Pons (tissue), 1 donor: ENCODE measurements at regions not wholly inside any gene's neighbourhood (a gene's known extent, or its start where the extent isn't known, plus 50 kb on each side); places are given as distances from the start of the nearest gene placed in this dataset.
"Not testable (repeated sequence)": the region's sequence is repeated elsewhere in the genome, so short reads cannot be mapped to it uniquely, and the experiment has no call there.

ENCODE experiments used
- DNase-seq: peaks from one replicate; pipeline ENCODE4 v3.0.0-alpha.2; 2016; ENCODE audit warnings: low spot score

GRCh38 chr17:6373599-6373998, 61.3 kb downstream of the AIPL1 start:
- DNase-seq = not testable (repeated sequence)

- DNase-seq = no peak
Observed at GRCh38 chr17:6366221-6366666, 68.7 kb downstream of the AIPL1 start.

DNA sequence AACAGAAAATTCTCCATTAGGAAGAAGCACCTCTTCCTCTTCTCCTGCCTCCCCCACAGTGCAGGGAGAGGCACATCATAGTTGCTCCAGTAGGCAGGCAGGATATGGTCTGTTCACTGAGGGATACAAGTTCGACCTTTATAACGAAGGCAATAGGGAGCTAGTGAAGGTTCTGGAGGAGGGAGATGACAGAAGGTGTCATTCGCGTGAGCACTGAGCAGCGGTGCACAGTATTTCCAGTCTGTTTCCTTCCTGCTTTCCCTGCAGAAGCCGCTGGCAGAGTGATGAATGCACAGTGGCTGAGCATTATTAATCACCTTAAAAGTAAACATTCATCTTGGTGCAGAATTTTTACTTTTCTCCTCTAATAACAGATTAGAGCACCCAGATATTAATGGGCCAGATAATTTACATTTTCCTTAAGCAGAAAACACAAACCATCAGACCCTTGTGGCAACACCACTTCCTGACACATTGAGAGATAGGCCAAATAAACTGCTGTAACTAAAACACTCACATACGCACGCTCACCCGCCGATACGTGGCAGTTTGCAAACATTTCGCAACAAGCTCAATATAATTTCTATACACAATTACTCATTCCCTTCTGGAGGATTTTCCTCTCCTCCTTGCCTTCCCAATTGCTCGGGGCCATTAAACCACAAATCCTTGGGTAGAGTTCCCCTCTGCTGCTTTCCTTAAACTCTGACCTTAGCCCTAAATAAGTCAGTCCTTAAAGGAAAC, 69.5 kb downstream of the AIPL1 start:
- no peak for DNase-seq

- DNase-seq = no peak
Observed at GRCh38 chr17:6361733-6362132, 73.2 kb downstream of the AIPL1 start.

DNA sequence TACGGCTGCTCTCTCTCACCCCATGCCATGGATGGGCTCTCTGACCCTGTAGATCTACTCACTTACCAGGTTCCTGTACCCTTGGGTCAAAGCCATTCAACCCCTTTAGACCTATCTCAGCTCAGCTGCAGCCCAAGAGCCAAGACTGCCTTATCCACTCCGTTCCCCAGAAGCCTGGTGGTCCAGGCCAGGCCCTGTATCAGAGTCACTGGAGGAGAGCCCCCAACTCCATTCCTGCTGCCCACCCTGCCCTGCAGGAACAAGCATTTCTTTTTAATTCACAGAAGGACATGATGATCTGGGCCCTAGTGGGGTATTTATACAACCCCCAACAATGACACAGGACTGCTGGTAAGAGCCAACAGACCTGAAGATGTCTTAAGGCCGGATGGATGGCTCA, 76.8 kb downstream of the AIPL1 start:
- no peak for DNase-seq

DNA sequence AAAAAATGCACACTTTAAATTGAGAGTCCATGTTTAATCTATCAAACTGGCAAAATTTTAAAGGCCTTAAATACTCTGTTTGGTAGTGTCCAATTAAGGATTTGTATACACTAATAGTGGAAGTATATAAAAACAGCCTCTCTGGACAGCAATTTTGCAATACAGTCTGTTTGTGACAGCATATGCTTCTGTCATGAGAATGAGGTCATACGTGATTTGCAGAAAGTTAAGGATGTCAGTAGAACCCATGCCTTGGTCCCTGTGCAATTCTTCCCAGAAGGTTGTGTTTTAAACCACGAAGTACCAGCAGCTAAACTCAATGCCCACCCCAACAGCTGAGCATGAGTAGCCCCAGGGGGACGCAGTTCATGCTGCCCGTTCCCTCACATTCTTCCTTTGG, 78.4 kb downstream of the AIPL1 start:
- no peak for DNase-seq

- DNase-seq = no peak
Observed at GRCh38 chr17:6355196-6355595, 79.7 kb downstream of the AIPL1 start.

DNA sequence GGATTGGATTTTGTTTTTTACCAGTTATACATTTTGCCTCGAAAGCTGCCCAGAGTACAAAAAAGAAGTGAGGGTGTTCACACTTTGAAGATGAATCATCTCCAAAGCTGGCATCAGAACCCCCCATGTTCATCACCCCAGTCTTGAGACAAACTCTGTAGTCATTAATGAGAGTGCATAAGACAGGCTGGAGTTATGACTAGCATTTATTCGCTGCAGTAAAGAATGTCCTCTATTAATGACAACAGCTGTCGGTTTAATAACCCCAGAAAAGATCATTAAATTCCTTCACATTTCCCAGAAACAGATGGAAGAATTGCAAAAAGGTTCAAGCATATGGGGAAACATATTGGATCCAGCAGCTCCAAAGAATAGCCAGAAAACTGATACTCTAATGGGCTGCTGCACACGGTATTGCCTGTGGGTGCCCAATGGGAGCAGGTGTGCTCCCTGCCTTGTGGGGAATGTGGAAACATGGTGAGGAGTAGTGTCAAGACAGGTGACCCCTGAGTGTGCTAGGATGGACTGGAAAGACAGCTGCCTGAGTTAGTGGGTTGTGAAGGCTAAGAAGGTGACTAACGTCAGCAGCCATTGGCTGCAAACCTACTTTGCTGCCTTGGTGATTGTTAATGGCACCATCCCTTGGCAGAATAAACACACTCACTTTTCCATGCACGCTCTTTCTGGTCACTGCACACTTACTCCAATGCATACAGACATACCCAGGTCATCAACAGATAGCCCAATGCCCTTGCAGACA, 81.9 kb downstream of the AIPL1 start:
- peak; percentile 13 for DNase-seq

- no peak for DNase-seq
Observed at GRCh38 chr17:6352016-6352415, 82.9 kb downstream of the AIPL1 start.

DNA sequence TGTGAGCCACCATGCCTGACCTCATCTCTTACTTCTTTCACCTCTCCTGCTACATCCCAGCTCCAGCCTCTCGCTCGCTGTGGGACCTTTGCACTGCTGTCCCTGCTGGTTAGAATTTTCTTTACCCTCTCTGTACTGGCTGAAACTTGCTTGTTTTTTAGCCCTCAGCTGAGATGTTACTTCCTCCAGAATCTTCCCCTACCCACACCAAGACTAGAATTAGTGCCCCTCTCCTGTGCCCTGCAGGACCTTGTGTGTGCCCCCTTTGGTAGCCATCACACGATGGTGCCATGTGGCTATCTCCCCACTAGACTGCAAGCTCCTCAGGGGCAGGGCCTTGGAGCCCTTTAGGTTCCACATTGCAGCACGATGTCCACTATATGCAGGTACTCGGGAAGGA, 84.1 kb downstream of the AIPL1 start:
- no peak for DNase-seq

DNA sequence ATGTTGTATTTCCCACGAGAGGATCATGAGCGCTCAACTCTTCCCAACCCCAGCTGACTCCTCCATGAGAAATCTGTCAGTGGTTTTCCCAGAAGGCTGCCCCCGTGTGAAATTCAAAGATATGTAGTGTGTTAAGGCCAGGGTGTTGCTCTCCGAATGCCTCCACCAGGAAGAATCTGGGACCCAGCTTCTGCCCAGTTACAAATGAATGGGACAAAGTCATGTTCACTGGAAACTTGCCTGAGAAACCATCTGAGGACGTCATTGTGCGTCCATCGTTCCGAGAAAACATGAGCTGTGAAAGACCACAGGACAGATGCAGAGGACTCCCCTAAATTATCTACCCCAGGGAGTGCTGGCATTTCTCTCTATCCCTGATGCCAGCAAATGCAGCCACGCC, 86.0 kb downstream of the AIPL1 start:
- DNase-seq = no peak

DNA sequence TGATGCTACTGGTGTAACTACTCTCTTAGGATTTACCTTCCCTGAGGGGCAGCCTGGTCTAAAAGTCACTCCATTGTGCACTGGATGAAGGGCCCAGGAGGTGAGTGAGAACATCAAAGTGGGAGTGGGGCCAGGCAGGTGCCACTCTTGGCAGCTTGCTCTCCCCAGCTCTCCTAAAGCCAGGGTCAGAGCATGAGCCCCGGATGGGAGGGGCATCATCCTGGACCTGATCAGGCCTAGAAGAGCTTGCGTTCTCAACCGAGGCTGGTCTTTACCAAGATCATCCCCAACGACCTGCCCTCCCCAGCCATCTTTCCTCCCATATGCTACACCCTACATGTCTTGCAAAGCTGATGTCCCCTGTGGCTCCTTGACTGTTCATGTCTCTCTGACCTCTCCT, 87.1 kb downstream of the AIPL1 start:
- DNase-seq = no peak

GRCh38 chr17:6346986-6347385, 87.9 kb downstream of the AIPL1 start:
- DNase-seq = no peak

- DNase-seq = no peak
Observed at GRCh38 chr17:6346156-6346786, 88.7 kb downstream of the AIPL1 start.

GRCh38 chr17:6343736-6344135, 91.2 kb downstream of the AIPL1 start:
- DNase-seq = no peak

GRCh38 chr17:6343191-6343590, 91.7 kb downstream of the AIPL1 start:
- DNase-seq = no peak

DNA sequence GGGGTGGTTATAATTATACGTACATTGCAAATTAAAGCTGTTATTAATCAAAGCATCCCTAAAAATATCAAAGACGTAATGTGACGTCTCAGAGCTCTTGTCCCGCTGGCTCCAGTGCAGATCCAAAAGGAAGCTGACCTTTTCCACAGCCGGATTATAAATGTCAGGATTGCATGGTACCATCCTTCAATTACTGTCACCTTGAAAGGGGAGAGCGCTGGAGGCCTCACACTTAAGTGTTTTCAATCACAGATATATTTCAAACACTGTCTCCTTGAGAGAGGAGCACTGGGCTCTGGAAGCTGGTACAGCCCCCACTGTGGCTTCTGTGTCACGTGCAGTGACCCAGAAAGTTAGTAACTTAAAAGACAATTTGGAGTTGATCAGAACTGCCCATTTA, 94.2 kb downstream of the AIPL1 start:
- DNase-seq = no peak

GRCh38 chr17:6334386-6334785, 100.5 kb downstream of the AIPL1 start:
- no peak for DNase-seq

- no peak for DNase-seq
Observed at GRCh38 chr17:6330936-6331335, 104.0 kb downstream of the AIPL1 start.

GRCh38 chr17:6328279-6328678, 106.6 kb downstream of the AIPL1 start:
- no peak for DNase-seq

DNA sequence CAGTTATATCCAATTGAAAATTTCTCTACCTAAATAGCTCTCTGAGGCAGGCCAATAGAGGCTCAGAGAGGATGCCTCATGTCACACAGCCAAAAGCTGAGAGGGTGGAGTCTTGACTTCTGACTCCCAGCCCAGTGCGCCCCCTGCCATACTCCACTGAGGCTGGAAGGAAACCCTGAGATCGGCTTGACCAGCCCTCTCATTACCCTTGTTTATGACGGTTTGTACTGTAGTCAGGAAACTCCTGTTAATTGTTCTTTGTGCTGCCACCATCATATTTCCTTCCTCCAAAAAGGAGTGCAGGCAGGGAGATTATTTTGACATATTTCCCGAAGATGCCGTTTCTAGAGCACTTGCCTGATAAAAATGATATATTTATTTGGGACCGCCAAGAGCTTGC, 107.9 kb downstream of the AIPL1 start:
- DNase-seq = no peak

DNA sequence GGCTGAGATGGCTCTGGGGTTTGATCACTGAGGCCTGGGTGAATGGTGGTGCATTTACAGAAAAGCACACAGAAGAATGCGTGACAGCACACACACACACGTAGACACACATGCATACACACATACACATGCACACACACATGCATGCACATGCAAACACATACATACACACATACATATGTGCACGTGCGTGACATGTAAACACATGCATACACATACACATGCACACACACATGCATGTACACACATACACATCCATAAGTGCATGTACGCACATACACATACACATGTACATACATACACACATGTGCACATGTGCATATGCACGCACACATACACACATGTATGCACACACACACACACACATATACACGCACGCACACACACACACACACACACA, 108.4 kb downstream of the AIPL1 start:
- no peak for DNase-seq

- DNase-seq = no peak
Observed at GRCh38 chr17:6325741-6326140, 109.2 kb downstream of the AIPL1 start.
